ENCODE measurements at regions not wholly inside any gene's neighbourhood (a gene's known extent, or its start where the extent isn't known, plus 50 kb on each side); places are given as distances from the start of the nearest gene placed in this dataset.

GRCh38 chr20:6886065-6886729, 118.7 kb downstream of the BMP2 start:
- no peak for DNase-seq

- DNase-seq: no peak
These were observed 120.5 kb downstream of the BMP2 start for GRCh38 chr20:6887966-6888365.

- DNase-seq: no peak
These were observed 121.4 kb downstream of the BMP2 start for GRCh38 chr20:6888736-6889395.

GRCh38 chr20:6892724-6893123, 125.2 kb downstream of the BMP2 start:
- no peak for DNase-seq

- no peak for DNase-seq
These were observed 131.4 kb downstream of the BMP2 start for GRCh38 chr20:6898928-6899327.

GRCh38 chr20:6906871-6907270, 139.4 kb downstream of the BMP2 start:
- no peak for DNase-seq

GRCh38 chr20:6908673-6909072, 141.2 kb downstream of the BMP2 start:
- DNase-seq: no peak

- no peak for DNase-seq
These were observed 142.1 kb downstream of the BMP2 start for GRCh38 chr20:6909608-6910007.

- no peak for DNase-seq
These were observed 147.5 kb downstream of the BMP2 start for GRCh38 chr20:6914986-6915385.

GRCh38 chr20:6916938-6917337, 149.5 kb downstream of the BMP2 start:
- no peak for DNase-seq

- DNase-seq: no peak
These were observed 152.4 kb downstream of the BMP2 start for GRCh38 chr20:6919792-6920468.

GRCh38 chr20:6920991-6921613, 153.6 kb downstream of the BMP2 start:
- no peak for DNase-seq

GRCh38 chr20:6921717-6922386, 154.4 kb downstream of the BMP2 start:
- no peak for DNase-seq

- no peak for DNase-seq
These were observed 157.2 kb downstream of the BMP2 start for GRCh38 chr20:6924681-6925080.

- no peak for DNase-seq
These were observed 158.3 kb downstream of the BMP2 start for GRCh38 chr20:6925744-6926278.

- DNase-seq: peak; percentile 19 to 25
These were observed 172.6 kb downstream of the BMP2 start for GRCh38 chr20:6940048-6940447.

GRCh38 chr20:6940876-6941275, 173.4 kb downstream of the BMP2 start:
- DNase-seq: no peak

- DNase-seq: no peak
These were observed 174.1 kb downstream of the BMP2 start for GRCh38 chr20:6941571-6941970.

GRCh38 chr20:6942266-6942665, 174.8 kb downstream of the BMP2 start:
- DNase-seq: no peak

- no peak for DNase-seq
These were observed 176.8 kb downstream of the BMP2 start for GRCh38 chr20:6944292-6944691.

- DNase-seq: no peak
These were observed 186.1 kb downstream of the BMP2 start for GRCh38 chr20:6953611-6954010.

GRCh38 chr20:6954219-6954618, 186.7 kb downstream of the BMP2 start:
- no peak for DNase-seq

- DNase-seq: no peak
These were observed 188.6 kb downstream of the BMP2 start for GRCh38 chr20:6956056-6956455.
